Heart left ventricle (tissue), 13 donors: ENCODE measurements at regions not wholly inside any gene's neighbourhood (a gene's known extent, or its start where the extent isn't known, plus 50 kb on each side); places are given as distances from the start of the nearest gene placed in this dataset.

Source experiments
- POLR2A ChIP-seq, 2 donors: fragments of 450-650 bp; IDR thresholded peaks; one replicate each; pipeline ENCODE4 v1.6.1; 2017; ENCODE audit warnings: antibody characterized with exemption in 2 of 2, mild to moderate bottlenecking in 2 of 2, moderate library complexity in 2 of 2
- TF ChIP-seq, protein P1 (sequence below), 12 donors: fragments of 200-600 bp; sonication (generic) in 4 of 12; IDR thresholded peaks; one replicate each; pipeline versions ENCODE4 v1.5.0 to v1.8.0; 2018 to 2022; ENCODE audit warnings: antibody characterized with exemption in 12 of 12, mild to moderate bottlenecking in 5 of 12
- donor health status: ischemic (EF 13 %, LVEDD 7.1; RV severe dilation, severe dysfunction).
- donor health status: DM: no; HTN: yes; CAD: no.
- donor health status: DM: no; HTN: no; CAD: no.
- donor health status: ischemic (EF 25% LVEDD 6.9; RV normal size, moderate dysfunction).
- donor health status: ischemic (EF 25% LVEDD 5.7; RV mildly dilated, moderate dysfunction).
- donor health status: ischemic (EF 35%, LVEDD 5.7; RV mildly dilated, moderate dysfunction).
- donor health status: nonischemic (EF 11% LVEDD 7.7; RV severe dilation, severe dysfunction).
- donor health status: DM: yes; HTN: yes; CAD: no.
- donor health status: PGD.
- donor health status: ischemic (EF 29% LVEDD 5.4; RV normal size, mild dysfunction).
- donor health status: nonischemic (EF 23%, LVEDD 6.1; RV moderate dilation, normal function).

DNA sequence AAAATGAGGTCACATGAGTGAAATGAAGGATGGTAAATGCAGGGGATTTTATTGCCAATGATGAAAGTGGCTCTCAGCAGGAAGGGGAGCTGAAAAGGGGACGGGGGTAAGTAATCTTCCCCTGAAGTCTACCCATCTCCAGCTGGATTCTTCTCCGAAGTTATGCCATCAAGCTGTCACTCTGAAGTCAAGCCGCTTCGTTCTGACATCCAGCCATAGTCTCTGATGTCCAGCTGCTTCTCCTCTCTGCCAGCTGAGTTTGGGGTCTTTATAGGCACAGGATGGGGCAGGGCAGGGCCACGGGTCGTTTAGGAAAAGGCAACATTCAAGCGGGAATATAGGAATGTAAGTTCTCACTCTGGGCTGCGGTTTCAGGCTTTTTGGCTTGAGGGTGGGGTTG lies 181.9 kb upstream of the ANO3 start:
- TF ChIP-seq, protein P1, sequence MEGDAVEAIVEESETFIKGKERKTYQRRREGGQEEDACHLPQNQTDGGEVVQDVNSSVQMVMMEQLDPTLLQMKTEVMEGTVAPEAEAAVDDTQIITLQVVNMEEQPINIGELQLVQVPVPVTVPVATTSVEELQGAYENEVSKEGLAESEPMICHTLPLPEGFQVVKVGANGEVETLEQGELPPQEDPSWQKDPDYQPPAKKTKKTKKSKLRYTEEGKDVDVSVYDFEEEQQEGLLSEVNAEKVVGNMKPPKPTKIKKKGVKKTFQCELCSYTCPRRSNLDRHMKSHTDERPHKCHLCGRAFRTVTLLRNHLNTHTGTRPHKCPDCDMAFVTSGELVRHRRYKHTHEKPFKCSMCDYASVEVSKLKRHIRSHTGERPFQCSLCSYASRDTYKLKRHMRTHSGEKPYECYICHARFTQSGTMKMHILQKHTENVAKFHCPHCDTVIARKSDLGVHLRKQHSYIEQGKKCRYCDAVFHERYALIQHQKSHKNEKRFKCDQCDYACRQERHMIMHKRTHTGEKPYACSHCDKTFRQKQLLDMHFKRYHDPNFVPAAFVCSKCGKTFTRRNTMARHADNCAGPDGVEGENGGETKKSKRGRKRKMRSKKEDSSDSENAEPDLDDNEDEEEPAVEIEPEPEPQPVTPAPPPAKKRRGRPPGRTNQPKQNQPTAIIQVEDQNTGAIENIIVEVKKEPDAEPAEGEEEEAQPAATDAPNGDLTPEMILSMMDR (IDR thresholded peaks at IDR 0.05): no peak
- no peak for TF ChIP-seq POLR2A (IDR thresholded peaks at IDR 0.05)
